ENCODE measurements at regions not wholly inside any gene's neighbourhood (a gene's known extent, or its start where the extent isn't known, plus 50 kb on each side); places are given as distances from the start of the nearest gene placed in this dataset.

- no peak for DNase-seq
These were observed 93.8 kb downstream of the GLRX3 start for GRCh38 chr10:130230036-130230435.

DNA sequence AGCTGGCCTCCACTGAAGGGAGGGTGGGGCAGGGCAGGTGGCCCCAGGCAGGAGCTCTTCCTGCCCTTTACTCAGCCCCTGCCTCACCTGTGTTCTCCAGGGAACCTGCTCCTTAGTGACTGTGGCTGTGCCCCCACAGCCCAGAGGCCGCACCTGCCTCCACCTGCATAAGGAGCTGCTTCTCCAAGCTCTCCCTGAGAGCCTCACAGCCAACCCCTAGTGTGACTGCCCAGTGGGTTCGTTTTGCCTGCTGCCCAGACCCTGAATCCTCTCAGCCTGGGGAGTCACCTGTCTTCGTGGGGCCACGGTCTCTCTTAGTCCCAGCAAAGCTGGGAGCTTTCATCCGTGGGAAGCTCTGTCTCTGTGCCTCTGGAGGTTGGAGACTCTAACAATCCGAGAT is 94.4 kb downstream of the GLRX3 start:
- no peak for DNase-seq

- DNase-seq = no peak
These were observed 95.1 kb downstream of the GLRX3 start for GRCh38 chr10:130231251-130231741.

DNA sequence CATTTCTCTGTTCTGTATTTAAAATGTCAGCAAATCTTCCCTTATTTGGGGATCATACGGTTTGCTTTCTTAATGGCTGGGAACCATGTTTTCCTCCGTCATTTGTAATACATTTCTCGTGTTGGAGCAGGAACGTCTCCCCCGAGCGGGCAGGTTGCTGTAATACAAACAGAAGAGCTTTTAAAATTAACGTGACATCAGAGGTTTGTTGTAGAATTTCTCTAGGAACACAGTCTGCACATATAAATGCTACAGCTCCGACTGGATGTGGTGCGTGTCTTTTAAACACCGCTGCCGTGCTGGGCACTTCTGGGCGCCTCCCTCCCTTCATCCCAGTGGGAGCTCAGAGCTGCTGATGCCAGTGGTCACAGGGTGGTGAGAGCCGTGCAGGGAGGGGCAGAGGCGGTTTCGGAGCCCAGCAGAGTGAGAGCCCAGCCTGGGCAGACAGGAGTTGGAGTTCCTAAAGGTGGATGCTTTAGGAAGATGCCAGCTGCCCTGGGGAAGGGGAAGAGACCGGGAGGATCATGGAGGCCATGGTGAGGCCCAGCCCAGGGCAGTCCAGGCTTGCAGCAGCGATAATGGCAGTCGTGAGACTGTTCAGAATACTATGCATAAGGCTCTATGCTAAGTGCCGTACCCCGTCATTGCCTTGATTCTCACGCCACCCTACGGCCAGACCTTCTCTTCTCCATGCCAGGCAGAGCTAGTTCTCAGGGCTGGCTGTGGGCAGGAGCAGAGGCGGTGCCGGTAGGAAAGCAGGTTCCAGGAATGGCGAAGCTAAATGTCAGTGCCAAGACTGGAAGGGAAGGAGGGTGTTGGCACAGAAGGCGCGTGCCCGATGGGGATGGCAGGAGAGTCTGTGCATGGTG is 96.2 kb downstream of the GLRX3 start:
- no peak for DNase-seq

DNA sequence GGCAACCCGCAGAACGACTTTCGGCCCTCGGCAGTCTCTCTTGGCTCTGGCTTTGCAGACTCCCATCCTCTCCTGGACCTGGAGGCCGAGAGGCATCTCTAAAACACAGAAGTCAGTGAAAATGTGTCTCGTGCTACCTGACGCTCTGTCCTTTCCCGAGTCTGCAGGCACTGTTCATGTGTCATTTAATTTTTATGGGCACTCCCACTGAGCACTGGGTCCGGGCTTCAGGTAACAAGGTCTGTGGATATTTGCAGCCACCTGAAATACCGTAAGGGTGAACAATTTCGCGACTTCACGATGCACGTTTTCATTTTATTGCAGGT is 96.8 kb downstream of the GLRX3 start:
- DNase-seq = no peak

- no peak for DNase-seq
These were observed 97.2 kb downstream of the GLRX3 start for GRCh38 chr10:130233426-130233825.

DNA sequence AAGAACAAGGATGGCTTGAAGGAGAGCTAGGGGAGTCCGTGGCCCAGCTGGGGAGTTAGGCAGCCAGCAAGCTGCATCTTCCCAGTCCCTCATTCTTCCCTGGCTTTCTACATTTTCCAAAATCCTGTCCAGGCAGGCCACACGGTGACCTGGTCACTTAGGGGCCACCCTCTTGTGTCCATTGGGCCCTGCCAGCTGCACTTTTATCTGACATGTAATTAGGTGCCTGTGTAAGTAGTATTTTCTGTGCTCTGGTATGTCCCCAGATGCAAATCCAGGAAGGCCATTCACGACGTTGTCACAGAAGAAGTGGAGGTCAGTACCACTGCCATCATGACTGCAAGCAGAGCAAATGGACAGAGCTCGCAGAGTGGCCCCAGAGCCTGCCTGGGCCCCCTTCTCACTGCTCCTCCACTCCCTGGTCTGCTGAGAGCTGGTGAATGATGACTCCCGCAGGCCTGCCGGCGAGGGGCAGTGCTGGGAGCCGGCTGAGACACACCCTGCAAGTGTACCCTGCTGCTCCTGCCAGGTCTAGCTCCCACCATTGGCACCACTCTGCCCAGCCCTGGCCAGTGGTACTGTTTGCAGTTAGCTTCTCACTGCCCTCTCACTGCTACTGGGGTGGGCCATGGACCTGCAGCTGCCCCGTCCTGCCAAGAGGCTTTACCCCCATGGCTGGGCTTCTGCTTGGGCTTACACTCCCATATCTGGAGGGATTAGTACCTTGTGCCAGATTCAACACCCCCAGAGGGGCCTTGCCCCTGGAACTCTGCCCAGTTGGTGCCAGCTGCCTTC is 98.2 kb downstream of the GLRX3 start:
- DNase-seq = no peak

- DNase-seq = no peak
These were observed 100.5 kb downstream of the GLRX3 start for GRCh38 chr10:130236711-130237110.

DNA sequence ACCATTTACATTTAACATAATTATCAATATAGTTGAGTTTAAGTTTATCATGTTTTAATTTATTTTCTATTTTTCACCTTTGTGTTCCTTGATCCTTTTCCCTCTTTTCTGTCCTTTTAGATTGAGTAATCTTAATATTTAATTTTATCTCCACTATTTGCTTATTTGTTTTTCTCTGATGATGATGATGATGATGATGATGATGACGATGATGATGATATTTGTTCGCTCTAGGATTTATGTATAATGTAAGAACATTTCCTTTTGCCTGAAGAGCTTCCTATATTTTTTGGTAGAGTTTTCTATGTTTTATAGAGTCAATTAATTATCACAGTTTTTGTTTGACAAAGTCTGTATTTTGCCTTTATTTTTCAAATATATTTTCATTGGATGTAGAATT is 104.2 kb downstream of the GLRX3 start:
- no peak for DNase-seq

DNA sequence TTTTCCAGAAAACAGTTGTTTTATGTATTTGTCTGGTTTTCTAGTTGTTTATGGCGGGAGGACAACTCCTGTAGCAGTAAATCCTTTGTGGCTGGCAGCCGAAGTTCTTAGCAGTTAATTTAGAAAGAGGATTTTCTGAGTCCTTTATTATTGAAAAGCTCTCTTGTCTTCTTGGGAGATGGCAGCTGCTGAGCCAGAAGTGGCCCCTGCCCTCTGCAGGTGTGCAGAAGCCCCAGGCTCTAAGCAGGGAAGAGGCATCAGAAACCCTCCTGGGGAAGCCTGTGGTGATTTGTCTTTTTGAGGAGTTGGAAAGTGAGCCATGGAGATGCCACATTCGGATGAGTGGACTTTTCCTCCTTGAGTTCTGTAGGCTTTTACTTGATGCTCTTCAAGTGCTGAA is 106.3 kb downstream of the GLRX3 start:
- no peak for DNase-seq

DNA sequence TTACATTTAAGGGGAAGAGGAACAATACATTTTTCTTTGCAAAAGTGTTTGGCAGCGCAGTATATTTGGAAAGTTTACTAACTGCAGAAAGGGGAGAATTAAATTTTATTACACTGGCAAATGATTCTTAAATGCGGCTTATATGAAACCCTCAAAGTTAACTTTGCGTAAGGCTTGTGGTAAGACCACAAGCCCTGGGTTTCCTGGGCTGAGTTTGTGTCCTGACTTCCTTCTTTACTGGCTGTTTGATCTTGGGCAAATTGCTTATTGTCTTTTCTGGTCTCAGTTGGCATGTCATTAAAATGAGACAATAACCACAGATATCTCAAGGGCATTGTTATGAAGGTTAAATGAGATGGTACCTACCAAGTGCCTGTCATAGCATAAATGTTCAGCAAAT is 106.8 kb downstream of the GLRX3 start:
- no peak for DNase-seq

- DNase-seq = no peak
These were observed 108.1 kb downstream of the GLRX3 start for GRCh38 chr10:130244031-130244927.

DNA sequence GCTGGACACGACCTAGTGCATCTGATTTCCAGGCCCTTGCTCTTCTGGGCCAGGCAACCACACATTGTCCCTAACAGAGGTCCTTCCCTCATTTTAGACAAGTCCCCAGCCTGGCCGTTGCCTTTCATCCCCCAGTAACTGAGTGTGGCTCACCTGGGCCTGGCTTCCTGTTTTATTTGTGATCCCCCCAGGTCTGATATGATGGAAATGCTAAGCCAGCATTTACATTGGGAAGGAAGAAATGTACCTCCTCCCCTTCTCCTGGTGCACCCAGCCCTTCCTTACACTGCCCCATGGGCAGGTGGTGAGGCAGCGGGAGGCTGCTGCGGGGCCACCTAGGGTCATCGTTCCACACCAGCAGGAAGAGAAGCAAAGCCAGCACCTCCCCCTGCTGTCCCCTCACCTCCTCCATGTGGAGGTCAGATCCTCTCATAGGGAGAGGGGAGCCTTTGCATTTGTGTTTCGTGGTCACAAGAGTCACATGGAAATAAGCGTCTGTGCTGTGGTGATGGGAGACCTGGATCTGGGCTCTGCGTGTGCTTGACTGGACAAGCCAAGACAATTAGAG is 108.8 kb downstream of the GLRX3 start:
- no peak for DNase-seq

- DNase-seq = no peak
These were observed 109.9 kb downstream of the GLRX3 start for GRCh38 chr10:130246113-130246512.

DNA sequence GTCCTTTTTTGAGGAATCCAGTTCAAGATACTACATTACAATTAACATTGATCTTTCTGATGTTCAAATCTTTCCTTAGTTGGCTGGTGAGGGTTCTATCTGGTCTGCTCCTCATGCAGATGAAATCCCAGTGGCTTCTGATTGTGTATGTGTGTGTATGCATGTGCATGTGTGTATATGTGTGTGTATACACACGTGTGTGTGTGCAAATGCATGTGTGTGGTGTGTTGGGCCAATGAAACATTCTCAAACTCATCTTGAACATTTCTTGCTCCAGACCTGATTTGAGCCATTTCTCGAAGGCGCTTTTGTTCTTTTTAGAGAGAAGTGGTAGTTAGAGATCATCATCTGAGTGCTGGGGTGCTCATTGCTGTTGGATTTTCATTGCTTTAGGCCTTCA is 113.9 kb downstream of the GLRX3 start:
- no peak for DNase-seq

DNA sequence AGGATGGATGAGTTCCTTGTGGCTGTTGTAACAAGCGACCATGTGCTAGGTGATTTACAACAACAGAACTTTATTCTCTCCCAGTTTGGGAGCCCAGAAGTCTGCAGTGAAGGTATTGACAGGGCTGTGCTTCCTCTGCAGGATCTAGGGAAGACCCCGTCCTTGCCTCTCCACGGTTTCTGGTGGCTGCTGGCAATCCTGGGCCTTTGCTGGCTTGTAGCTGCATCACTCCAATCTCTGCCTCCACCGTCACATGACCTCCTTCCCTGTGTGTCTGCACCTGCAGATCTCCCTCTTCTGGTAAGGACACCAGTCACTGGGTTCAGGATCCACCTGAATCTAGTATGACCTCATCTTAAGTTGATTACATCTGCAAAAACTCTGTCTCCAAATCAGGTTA is 115.6 kb downstream of the GLRX3 start:
- DNase-seq = no peak

DNA sequence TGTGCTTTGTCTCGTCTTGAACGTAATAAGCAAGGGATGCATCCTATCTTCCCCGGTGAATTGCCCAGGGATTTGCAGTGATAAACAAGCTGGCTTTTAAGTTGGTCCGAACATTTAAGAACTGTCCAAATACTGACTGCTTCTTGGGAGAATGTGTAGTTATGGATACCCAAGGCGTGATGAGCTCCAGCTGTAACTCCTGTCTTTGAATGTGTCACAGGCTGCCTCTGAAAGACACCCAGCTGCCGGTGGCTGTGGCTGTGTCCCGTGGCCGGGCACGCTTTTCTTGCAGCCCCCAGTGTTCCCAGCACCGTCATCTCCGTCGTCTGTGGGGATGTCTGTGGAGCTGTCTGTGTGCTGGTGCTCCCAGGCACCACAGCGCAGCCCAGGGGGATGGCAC is 118.1 kb downstream of the GLRX3 start:
- DNase-seq = no peak

- no peak for DNase-seq
These were observed 118.5 kb downstream of the GLRX3 start for GRCh38 chr10:130254662-130255061.

DNA sequence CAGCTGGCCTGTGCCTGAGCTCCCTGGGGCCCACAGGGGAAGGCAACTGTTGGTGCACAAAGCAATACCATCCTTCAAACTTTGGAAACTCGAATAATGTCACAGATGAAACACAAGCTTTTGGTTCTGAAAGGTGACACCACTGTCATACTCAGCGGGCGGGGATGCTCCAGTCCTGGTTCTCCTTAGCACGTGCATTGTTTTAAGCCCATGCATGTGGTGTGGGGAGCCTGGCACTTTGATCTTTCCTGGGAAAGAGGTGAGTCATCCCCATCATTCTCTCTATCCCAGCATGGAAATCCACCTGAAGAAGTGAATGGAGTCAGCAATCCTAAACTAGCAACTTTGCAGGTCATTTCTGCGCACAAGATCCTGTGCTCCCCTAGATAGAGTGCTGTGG is 119.6 kb downstream of the GLRX3 start:
- no peak for DNase-seq

GRCh38 chr10:130257897-130258296 is 121.7 kb downstream of the GLRX3 start:
- no peak for DNase-seq

DNA sequence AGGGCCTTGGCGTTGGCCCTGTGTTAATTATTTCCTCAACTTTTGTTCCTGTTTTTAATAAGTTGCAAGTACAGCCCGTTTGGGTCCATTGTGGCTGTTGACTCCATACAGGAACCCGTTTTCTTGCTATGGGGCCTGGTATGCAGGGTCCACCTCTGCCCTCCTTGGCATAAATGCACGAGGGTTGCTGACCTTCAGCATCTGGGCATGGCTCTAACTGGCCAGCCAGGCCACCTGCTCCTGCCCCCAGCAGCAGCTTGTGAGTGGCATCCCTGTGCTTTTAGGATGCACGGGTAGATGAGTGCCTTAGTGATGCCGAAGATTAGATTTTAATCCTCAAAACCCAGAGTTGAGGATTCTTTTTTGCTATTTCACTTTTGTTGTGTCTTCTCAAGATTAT is 123.2 kb downstream of the GLRX3 start:
- DNase-seq = no peak

- no peak for DNase-seq
These were observed 125.1 kb downstream of the GLRX3 start for GRCh38 chr10:130261306-130261705.

- DNase-seq = no peak
These were observed 125.6 kb downstream of the GLRX3 start for GRCh38 chr10:130261766-130262165.

Measured in activated CD4-positive, alpha-beta T cell treated with anti-CD3 and anti-CD28 coated beads, Interleukin-2, amount 50 U/mL, for 1 hour (primary cell).